K562 (cell line): ENCODE measurements at regions not wholly inside any gene's neighbourhood (a gene's known extent, or its start where the extent isn't known, plus 50 kb on each side); places are given as distances from the start of the nearest gene placed in this dataset.

Source experiments
- CHD4 ChIP-seq: fragments of 200-600 bp; sonication (generic); IDR thresholded peaks from 3 replicates; pipeline ENCODE4 v1.6.1; 2012; ENCODE audit warnings: low read depth, mild to moderate bottlenecking, mixed read lengths, low read length, inconsistent platforms; ENCODE audit not compliant: insufficient read depth, insufficient replicate concordance, poor library complexity, severe bottlenecking
- GTF2A2 ChIP-seq: IDR thresholded peaks from 2 replicates; pipeline ENCODE4 v1.6.1; 2016; ENCODE audit warnings: mild to moderate bottlenecking, missing genetic modification characterization, missing compliant biosample characterization
- NFYB ChIP-seq: IDR thresholded peaks from 2 replicates; pipeline ENCODE4 v1.6.1; 2011; ENCODE audit warnings: mild to moderate bottlenecking, moderate library complexity; ENCODE audit not compliant: insufficient read length; ENCODE audit errors: extremely low read depth
- PRMT5 ChIP-seq: sonication (generic); formaldehyde crosslinking; IDR thresholded peaks from 2 replicates; pipeline ENCODE4 v1.5.0; 2020; ENCODE audit warnings: missing genetic modification reagents
- RBM17 ChIP-seq: fragments of 200-400 bp; formaldehyde crosslinking; IDR thresholded peaks from 2 replicates; pipeline ENCODE4 v1.6.1; 2017; ENCODE audit warnings: low read depth, mild to moderate bottlenecking, low read length, borderline replicate concordance
- TF ChIP-seq, protein P1 (sequence below): sonication (generic); formaldehyde crosslinking; IDR thresholded peaks from 2 replicates; pipeline ENCODE4 v1.8.1; 2023; ENCODE audit warnings: mild to moderate bottlenecking, missing genetic modification reagents
- TF ChIP-seq, protein P2 (sequence below), 2 experiments: fragments of 450-650 bp; formaldehyde crosslinking in 1 of 2; IDR thresholded peaks; 2 replicates each; pipeline versions ENCODE4 v1.4.0 to v1.6.1; 2014 to 2020; ENCODE audit warnings: mild to moderate bottlenecking in 2 of 2, borderline replicate concordance in 1 of 2, low read depth in 1 of 2

DNA sequence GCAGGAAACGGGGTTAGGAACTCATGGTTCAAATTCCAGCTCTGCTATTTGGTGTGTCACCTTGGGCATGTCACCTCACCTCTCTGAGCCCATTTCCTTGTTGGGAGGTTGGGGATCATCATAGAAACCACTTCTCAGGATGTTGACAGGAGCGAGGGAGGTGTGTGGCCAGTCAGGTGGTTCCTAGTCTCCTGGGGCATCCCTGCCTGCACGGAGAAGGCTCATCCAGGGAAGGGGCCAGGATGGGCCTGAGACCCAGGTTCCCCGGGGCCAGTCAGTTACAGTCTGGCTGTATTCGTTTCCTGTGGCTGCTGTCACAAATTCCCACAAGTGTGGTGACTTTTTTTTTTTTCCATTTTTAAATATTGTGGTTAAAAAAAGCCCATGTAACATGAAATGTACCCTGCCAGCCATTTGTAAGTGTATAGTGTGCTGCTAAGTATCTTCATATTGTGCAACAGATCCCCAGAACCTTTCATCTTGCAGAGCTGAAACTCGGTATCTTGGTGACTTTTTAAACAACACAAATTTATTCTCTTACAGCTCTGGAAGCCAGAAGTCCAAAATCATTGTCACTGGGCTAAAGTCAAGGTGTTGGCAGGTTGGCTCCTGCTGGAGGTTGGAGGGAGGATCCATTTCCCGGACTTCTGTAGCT lies 78.7 kb upstream of the UNC5A start:
- no peak for TF ChIP-seq GTF2A2 (tag)
- no peak for TF ChIP-seq NFYB
- TF ChIP-seq CHD4 = no peak
- TF ChIP-seq, protein P1, sequence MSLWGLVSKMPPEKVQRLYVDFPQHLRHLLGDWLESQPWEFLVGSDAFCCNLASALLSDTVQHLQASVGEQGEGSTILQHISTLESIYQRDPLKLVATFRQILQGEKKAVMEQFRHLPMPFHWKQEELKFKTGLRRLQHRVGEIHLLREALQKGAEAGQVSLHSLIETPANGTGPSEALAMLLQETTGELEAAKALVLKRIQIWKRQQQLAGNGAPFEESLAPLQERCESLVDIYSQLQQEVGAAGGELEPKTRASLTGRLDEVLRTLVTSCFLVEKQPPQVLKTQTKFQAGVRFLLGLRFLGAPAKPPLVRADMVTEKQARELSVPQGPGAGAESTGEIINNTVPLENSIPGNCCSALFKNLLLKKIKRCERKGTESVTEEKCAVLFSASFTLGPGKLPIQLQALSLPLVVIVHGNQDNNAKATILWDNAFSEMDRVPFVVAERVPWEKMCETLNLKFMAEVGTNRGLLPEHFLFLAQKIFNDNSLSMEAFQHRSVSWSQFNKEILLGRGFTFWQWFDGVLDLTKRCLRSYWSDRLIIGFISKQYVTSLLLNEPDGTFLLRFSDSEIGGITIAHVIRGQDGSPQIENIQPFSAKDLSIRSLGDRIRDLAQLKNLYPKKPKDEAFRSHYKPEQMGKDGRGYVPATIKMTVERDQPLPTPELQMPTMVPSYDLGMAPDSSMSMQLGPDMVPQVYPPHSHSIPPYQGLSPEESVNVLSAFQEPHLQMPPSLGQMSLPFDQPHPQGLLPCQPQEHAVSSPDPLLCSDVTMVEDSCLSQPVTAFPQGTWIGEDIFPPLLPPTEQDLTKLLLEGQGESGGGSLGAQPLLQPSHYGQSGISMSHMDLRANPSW (CRISPR knock-in tag) = no peak
- TF ChIP-seq, protein P2, sequence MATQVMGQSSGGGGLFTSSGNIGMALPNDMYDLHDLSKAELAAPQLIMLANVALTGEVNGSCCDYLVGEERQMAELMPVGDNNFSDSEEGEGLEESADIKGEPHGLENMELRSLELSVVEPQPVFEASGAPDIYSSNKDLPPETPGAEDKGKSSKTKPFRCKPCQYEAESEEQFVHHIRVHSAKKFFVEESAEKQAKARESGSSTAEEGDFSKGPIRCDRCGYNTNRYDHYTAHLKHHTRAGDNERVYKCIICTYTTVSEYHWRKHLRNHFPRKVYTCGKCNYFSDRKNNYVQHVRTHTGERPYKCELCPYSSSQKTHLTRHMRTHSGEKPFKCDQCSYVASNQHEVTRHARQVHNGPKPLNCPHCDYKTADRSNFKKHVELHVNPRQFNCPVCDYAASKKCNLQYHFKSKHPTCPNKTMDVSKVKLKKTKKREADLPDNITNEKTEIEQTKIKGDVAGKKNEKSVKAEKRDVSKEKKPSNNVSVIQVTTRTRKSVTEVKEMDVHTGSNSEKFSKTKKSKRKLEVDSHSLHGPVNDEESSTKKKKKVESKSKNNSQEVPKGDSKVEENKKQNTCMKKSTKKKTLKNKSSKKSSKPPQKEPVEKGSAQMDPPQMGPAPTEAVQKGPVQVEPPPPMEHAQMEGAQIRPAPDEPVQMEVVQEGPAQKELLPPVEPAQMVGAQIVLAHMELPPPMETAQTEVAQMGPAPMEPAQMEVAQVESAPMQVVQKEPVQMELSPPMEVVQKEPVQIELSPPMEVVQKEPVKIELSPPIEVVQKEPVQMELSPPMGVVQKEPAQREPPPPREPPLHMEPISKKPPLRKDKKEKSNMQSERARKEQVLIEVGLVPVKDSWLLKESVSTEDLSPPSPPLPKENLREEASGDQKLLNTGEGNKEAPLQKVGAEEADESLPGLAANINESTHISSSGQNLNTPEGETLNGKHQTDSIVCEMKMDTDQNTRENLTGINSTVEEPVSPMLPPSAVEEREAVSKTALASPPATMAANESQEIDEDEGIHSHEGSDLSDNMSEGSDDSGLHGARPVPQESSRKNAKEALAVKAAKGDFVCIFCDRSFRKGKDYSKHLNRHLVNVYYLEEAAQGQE (IDR thresholded peaks at IDR 0.05; ENCODE audit: borderline replicate concordance) = no peak
- TF ChIP-seq, protein P2 (CRISPR knock-in tag; IDR thresholded peaks at IDR 0.05; ENCODE audit: low read depth) = no peak
- no peak for TF ChIP-seq PRMT5 (CRISPR knock-in tag)
- TF ChIP-seq RBM17 = no peak
